IPS-18a (cell line): ENCODE measurements at regions not wholly inside any gene's neighbourhood (a gene's known extent, or its start where the extent isn't known, plus 50 kb on each side); places are given as distances from the start of the nearest gene placed in this dataset.

Experiments
- H3K27ac ChIP-seq: one replicate; pipeline ENCODE4 v1.5.1; 2013; ENCODE audit warnings: low read length
- H3K27me3 ChIP-seq: one replicate; pipeline ENCODE4 v1.6.1; 2013; ENCODE audit warnings: mild to moderate bottlenecking, low read length; ENCODE audit not compliant: control insufficient read depth, insufficient read depth
- H3K36me3 ChIP-seq: one replicate; pipeline ENCODE4 v1.6.1; 2013; ENCODE audit warnings: low read depth, low read length; ENCODE audit not compliant: control insufficient read depth
- H3K4me1 ChIP-seq: one replicate; pipeline ENCODE4 v1.6.1; 2013; ENCODE audit warnings: low read depth, low read length; ENCODE audit not compliant: control insufficient read depth
- H3K4me3 ChIP-seq: one replicate; pipeline ENCODE4 v1.5.1; 2013; ENCODE audit warnings: low read length
- H3K9ac ChIP-seq: one replicate; pipeline ENCODE4 v1.6.1; 2013; ENCODE audit warnings: mild to moderate bottlenecking, low read length, moderate library complexity
- H3K9me3 ChIP-seq: one replicate; pipeline ENCODE4 v1.6.1; 2013; ENCODE audit warnings: low read depth, low read length; ENCODE audit not compliant: control insufficient read depth

DNA sequence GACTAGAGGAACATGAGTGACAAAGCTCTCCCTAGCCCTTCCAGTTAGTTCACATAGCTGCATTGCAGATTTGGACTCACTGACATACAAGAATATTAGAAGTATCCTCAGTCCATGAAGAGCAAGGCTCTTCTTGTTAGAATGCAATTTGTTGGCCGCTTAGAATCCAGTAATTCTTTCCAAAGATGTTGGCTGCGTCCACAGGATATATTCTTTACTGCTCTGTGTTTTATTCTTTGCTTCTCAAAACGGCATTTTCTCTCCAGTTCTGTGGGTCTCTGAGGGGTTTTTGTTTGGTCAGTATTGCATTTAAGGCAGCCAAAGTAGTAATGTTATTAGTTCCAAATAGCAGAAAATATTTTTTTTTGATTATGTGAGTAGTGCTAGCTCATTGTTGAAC, 588.6 kb downstream of the DNAJB9 start:
- H3K9ac ChIP-seq, result no peak overlapping the region
- no peaks in the 10 kb centered on the region for H3K27me3 ChIP-seq
- no peaks in the 10 kb centered on the region for H3K9me3 ChIP-seq
- H3K36me3 ChIP-seq, result no peaks in the 10 kb centered on the region
- no peaks in the 10 kb centered on the region for H3K4me1 ChIP-seq
- H3K4me3 ChIP-seq, result no peak overlapping the region
- no peak overlapping the region for H3K27ac ChIP-seq

DNA sequence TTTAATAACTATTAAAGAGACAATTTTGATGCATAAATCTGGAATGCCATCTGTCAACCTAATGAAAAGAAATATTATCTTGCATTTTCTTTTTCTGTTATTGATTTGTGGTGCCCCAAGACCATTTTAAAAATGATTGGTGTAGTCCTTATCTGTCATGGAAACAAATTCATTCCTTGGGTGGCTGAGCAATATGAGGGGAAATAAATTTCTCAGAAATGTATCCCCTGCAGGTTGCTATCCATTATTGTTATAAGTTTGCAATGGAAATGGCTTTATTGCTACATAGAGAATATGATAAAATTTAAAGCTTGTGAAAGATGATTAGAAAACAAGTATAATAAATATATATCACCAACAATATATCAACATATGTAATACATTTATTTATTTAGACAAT, 607.0 kb downstream of the DNAJB9 start:
- no peaks in the 10 kb centered on the region for H3K27me3 ChIP-seq
- H3K9me3 ChIP-seq, result no peaks in the 10 kb centered on the region
- no peaks in the 10 kb centered on the region for H3K4me1 ChIP-seq
- H3K9ac ChIP-seq, result no peak overlapping the region
- no peak overlapping the region for H3K4me3 ChIP-seq
- H3K36me3 ChIP-seq, result no peaks in the 10 kb centered on the region
- no peak overlapping the region for H3K27ac ChIP-seq

DNA sequence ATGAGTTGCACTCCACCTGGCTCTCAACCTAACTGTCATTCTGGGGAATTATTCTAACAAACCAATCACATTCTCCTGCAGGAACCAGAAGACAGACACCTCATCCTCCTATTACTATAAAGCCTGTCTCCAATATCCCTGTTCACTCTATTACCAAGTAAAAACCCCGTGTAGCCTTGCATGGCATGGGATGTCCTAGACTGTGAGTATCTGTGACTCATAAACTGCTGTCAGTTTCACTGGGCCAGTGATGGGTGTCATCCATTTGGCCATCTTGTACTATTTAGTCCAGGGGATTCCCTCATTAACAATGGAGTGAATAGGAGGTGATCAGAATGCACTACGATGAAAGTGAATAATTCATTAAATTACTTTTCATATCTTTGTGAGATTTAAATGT, 608.7 kb downstream of the DNAJB9 start:
- Histone ChIP-seq H3K4me3 (no peak overlapping the region), H3K36me3 (no peaks in the 10 kb centered on the region), H3K9me3 (no peaks in the 10 kb centered on the region), H3K27ac (no peak overlapping the region), H3K4me1 (no peaks in the 10 kb centered on the region), H3K27me3 (no peaks in the 10 kb centered on the region), H3K9ac (no peak overlapping the region)

DNA sequence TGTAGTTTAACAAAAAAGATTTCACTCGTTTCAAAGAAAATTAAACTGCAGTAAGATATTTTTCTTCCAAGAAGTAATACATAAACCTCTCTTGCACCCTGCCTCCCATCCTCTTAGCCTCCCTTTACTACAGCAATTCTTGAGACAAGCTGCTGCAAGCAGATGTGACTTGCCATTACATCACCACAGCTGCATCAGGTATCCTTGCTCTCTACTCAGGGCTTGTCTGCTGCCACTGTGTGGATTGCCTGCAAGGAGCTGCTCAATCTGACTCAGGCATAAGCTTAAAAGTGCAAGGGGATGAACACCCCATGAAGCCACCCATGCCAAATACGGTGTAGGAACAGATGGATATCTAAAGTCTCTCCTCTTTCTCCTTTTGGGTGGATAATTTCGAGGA, 609.9 kb downstream of the DNAJB9 start:
- Histone ChIP-seq H3K4me3 (no peak overlapping the region), H3K36me3 (no peaks in the 10 kb centered on the region), H3K4me1 (no peaks in the 10 kb centered on the region), H3K27me3 (no peaks in the 10 kb centered on the region), H3K27ac (no peak overlapping the region), H3K9me3 (no peaks in the 10 kb centered on the region), H3K9ac (no peak overlapping the region)

DNA sequence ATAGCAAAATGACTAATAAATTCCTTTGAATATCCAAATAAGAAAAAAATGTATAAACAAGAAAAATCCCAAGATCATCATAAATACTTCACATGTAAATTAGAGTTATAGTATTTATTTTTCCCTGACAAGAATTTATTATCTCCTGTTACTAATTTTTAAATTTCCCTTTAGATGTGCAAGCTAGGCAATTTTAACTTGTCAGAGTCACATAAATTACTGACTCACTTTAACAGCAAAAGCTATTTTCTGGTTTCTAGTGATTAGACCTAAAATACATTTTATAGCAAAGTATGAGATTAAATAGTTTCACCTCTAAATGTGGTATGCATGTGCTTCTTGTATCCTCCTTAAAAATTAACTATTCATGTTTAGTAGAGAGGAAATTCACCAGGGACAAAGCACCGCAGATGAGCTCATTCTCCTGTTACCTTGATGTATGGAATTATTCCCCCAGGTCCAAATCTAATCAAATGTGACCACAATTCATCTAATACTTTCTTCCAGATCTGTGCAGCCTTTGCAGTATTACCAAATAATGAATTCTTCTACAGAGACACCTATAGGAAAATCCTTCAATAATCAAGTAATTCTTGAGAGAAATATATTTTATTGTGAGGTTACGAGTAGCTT, 621.2 kb downstream of the DNAJB9 start:
- no peaks in the 10 kb centered on the region for H3K27me3 ChIP-seq
- no peak overlapping the region for H3K27ac ChIP-seq
- no peaks in the 10 kb centered on the region for H3K36me3 ChIP-seq
- H3K4me1 ChIP-seq, result no peaks in the 10 kb centered on the region
- no peak overlapping the region for H3K4me3 ChIP-seq
- no peaks in the 10 kb centered on the region for H3K9me3 ChIP-seq
- H3K9ac ChIP-seq, result no peak overlapping the region

- H3K9ac ChIP-seq, result no peak overlapping the region
- H3K36me3 ChIP-seq, result no peaks in the 10 kb centered on the region
- H3K27me3 ChIP-seq, result no peaks in the 10 kb centered on the region
- H3K27ac ChIP-seq, result no peak overlapping the region
- H3K4me1 ChIP-seq, result no peaks in the 10 kb centered on the region
- no peaks in the 10 kb centered on the region for H3K9me3 ChIP-seq
- no peak overlapping the region for H3K4me3 ChIP-seq
Observed at GRCh38 chr7:109206196-109206595, 636.5 kb downstream of the DNAJB9 start.

DNA sequence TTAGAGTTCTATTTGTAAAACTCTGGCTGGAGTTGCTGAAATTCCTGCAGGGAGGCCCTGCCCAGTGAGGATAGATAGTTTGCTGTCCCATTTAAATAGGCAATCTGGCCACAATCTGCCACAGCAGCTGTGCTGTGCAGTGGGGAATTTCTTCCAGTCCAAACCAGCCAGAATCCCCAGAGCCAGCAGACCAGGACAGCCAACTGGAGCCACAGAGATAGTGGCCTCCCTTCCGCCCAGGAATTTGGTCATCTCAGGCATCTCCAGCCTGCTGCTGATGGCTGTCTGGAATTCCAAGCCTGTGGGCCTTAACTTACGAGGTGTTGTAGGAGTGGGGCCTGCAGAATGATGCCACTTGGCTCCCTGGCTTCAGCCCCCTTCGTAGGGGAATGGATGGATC, 643.4 kb downstream of the DNAJB9 start:
- H3K27me3 ChIP-seq, result no peaks in the 10 kb centered on the region
- H3K4me3 ChIP-seq, result no peak overlapping the region
- no peak overlapping the region for H3K27ac ChIP-seq
- no peaks in the 10 kb centered on the region for H3K9me3 ChIP-seq
- no peaks in the 10 kb centered on the region for H3K4me1 ChIP-seq
- H3K9ac ChIP-seq, result no peak overlapping the region
- H3K36me3 ChIP-seq, result no peaks in the 10 kb centered on the region

GRCh38 chr7:109215341-109215740, 645.7 kb downstream of the DNAJB9 start:
- Histone ChIP-seq H3K36me3 (no peaks in the 10 kb centered on the region), H3K9me3 (no peaks in the 10 kb centered on the region), H3K27me3 (no peaks in the 10 kb centered on the region), H3K4me1 (no peaks in the 10 kb centered on the region), H3K27ac (no peak overlapping the region), H3K4me3 (no peak overlapping the region), H3K9ac (no peak overlapping the region)

DNA sequence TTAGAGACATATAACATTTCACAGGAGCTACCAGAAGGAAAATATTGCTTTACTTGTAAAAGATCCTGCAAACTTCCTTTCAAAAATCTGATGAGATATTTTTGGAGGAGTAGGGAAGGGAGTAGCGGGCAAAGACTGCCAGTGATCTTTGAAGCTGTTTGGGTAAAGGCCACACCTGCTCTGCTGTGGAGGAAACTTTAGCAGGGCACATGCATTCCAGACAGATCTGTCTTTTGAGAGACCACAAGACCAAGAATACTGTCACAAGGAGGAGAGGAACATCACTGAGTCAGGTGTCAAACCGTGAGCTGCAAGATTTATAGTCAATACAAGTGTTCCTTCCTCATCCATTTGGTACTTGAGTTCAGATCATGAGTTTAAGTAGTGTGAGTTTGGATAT, 654.4 kb downstream of the DNAJB9 start:
- Histone ChIP-seq H3K4me3 (no peak overlapping the region), H3K27ac (no peak overlapping the region), H3K9me3 (no peaks in the 10 kb centered on the region), H3K27me3 (no peaks in the 10 kb centered on the region), H3K4me1 (peaks cover 3% of the 10 kb centered on the region), H3K9ac (no peak overlapping the region), H3K36me3 (no peaks in the 10 kb centered on the region)

- no peaks in the 10 kb centered on the region for H3K36me3 ChIP-seq
- H3K9ac ChIP-seq, result no peak overlapping the region
- H3K4me1 ChIP-seq, result peaks cover 3% of the 10 kb centered on the region
- no peak overlapping the region for H3K4me3 ChIP-seq
- H3K9me3 ChIP-seq, result no peaks in the 10 kb centered on the region
- no peaks in the 10 kb centered on the region for H3K27me3 ChIP-seq
- H3K27ac ChIP-seq, result no peak overlapping the region
Observed at GRCh38 chr7:109226699-109227098, 657.0 kb downstream of the DNAJB9 start.

DNA sequence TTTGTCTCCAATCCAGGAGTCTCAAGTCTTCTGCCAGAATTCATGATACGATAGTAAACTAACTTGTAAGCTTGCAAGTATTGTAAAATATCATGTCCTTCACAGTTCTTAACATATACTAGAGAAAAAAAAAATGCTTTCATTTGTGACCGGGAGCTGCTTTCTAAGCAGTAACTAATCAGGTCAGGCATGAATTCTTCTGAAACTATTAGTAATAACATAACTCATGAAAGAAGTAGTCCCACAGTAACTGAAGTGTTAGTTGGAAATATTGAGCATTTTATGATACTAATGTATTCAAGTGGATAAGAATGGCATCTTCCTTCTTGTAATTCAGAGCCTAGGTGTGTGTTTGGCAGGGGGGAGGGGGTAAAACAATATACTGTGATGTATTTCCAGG, 665.6 kb downstream of the DNAJB9 start:
- Histone ChIP-seq H3K9ac (no peak overlapping the region), H3K27ac (no peak overlapping the region), H3K27me3 (no peaks in the 10 kb centered on the region), H3K4me3 (no peak overlapping the region), H3K4me1 (peaks cover 12% of the 10 kb centered on the region), H3K36me3 (no peaks in the 10 kb centered on the region), H3K9me3 (no peaks in the 10 kb centered on the region)

DNA sequence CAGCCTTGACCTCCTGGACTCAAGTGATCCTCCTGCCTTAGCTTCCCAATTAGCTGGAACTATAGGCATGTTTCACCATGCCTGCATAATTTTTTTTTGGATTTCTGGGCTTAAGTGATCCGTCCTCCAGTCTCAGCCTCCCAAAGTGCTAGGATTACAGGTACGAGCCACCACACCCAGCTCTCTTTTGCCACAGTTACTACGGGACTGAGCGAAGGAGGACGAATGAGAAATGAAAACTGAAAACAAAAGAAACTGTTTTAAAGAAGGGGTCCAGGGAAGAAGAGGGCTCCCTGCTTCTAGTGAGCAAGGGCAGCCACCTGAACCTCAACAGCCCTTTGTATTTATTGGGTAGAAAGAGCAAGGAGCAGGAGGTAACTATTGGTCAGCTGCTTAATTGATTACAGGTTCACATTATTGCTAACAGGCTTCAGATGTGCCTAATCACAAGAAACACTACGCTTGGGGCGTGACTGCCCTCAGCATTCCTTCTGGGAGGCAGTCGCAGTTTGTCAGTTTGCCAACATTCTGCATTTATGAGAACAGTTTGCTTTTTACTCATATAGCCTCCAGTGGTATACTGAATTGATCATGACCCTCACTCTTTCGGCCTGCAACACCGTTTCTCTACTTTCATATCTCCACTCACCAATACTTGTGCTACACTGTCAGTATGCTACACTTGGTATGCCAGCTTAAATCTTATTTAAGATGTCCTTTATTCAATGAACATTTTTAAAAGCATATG, 676.8 kb downstream of the DNAJB9 start:
- no peak overlapping the region for H3K4me3 ChIP-seq
- H3K27ac ChIP-seq, result no peak overlapping the region
- H3K4me1 ChIP-seq, result peaks cover 2% of the 10 kb centered on the region
- H3K9me3 ChIP-seq, result no peaks in the 10 kb centered on the region
- H3K36me3 ChIP-seq, result no peaks in the 10 kb centered on the region
- no peak overlapping the region for H3K9ac ChIP-seq
- no peaks in the 10 kb centered on the region for H3K27me3 ChIP-seq
